NB4 (cell line): ENCODE measurements at regions not wholly inside any gene's neighbourhood (a gene's known extent, or its start where the extent isn't known, plus 50 kb on each side); places are given as distances from the start of the nearest gene placed in this dataset.

Experiments used
- DNase-seq: peaks from one replicate; pipeline ENCODE4 v3.0.0; 2010; ENCODE audit warnings: low read depth
- H3K4me3 ChIP-seq: one replicate; pipeline ENCODE4 v1.5.1; 2011; ENCODE audit warnings: mild to moderate bottlenecking, low read depth, low read length, moderate library complexity
- CTCF ChIP-seq: IDR thresholded peaks from one replicate; pipeline ENCODE4 v1.5.1; 2012; ENCODE audit warnings: low read depth, low read length
- MAX ChIP-seq: IDR thresholded peaks from 2 replicates; pipeline ENCODE4 v1.6.1; 2011; ENCODE audit warnings: low read depth, low read length
- MYC ChIP-seq: IDR thresholded peaks from 2 replicates; pipeline ENCODE4 v1.6.1; 2011; ENCODE audit warnings: low read depth, low read length
- POLR2A ChIP-seq: IDR thresholded peaks from 2 replicates; pipeline ENCODE4 v1.6.1; 2011; ENCODE audit warnings: mild to moderate bottlenecking; ENCODE audit not compliant: insufficient read length; ENCODE audit errors: extremely low read depth

DNA sequence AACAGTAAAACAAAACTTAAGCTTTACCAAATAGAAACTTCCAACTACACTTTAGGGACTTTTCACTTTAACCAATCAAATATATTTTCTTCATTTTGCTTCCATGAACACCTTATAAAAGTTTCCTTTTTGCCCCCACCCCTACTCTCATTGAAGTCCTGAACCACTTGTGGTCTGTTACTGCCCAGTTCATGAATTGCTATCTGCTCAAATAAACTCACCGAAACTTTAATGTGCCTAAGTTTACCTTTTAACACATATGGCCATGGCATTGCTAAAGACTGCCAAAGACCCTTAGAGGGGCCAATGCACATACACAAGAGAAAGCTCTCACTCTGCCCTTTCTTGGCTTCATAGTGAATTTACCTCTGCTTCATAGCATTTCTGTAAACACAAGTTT lies 195.3 kb downstream of the RND3 start:
- DNase-seq, result no peak
- H3K4me3 ChIP-seq, result no peak overlapping the region
- TF ChIP-seq MAX (no peak), MYC (no peak), POLR2A (no peak), CTCF (no peak)

- no peak overlapping the region for H3K4me3 ChIP-seq
- TF ChIP-seq CTCF (no peak), MYC (no peak), MAX (no peak), POLR2A (no peak)
- no peak for DNase-seq
Observed at GRCh38 chr2:150286730-150287362, 200.6 kb downstream of the RND3 start.

GRCh38 chr2:150284116-150284515 lies 203.4 kb downstream of the RND3 start:
- DNase-seq, result no peak
- TF ChIP-seq MAX, result no peak
- no peak for TF ChIP-seq POLR2A
- no peak for TF ChIP-seq CTCF
- no peak for TF ChIP-seq MYC
- H3K4me3 ChIP-seq, result no peak overlapping the region

DNA sequence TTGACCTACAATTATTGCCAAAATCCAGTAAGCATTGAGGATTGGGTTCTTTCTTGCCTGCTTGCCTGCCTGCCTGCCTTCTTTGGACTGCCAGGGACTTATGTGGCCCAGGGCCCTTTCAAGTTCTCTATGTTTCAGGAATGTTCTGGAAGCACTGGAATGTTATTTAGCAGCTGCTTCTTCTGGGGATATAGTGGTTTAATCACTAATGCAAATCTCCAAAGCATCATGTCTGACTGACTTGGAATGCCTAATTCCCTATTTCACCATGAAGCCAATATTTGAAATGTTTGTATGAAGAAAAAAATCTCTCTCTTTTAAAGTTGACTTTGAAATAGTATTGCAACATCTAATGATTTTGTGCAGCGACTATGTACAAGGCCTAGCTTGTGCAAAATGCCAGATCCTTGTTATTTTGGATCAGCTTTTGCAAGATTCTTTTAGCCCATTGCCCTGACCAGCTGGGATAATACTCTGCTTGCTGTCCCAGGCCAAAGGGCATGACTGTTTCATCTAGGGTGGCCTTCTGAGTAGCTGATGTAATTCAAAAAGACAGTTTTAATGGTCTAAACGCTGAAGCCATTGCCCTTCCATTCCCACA lies 204.6 kb downstream of the RND3 start:
- TF ChIP-seq MYC, result no peak
- no peak for TF ChIP-seq MAX
- no peak for TF ChIP-seq CTCF
- DNase-seq, result no peak
- no peak overlapping the region for H3K4me3 ChIP-seq

DNA sequence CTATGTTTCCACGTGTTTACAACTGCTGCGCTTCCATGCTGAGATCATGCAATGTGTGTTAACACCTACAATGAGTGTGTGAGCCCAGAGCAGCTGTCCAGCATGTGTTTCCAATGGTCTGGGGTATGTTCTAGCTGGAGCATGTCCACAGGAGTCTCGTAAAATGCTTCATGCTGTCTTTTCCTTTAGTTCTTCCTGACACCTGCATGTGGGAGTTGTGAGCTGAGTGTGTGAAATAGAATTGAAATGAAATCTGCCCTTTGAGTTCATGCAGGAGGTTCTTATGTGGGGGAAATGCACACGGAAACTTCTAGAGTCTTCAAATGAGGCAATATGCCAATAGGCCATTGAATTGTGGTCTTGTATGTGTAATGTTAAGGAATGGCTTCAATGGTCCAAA lies 205.1 kb downstream of the RND3 start:
- TF ChIP-seq MYC, result no peak
- no peak for TF ChIP-seq CTCF
- no peak for TF ChIP-seq POLR2A
- TF ChIP-seq MAX, result no peak
- no peak overlapping the region for H3K4me3 ChIP-seq

More for the DNA sequence above, 205.1 kb downstream of the RND3 start:
- no peak for DNase-seq
